GM18505 (cell line): ENCODE measurements at regions not wholly inside any gene's neighbourhood (a gene's known extent, or its start where the extent isn't known, plus 50 kb on each side); places are given as distances from the start of the nearest gene placed in this dataset.

Experiments
- ATAC-seq: cut with Tn5 transposase; IDR thresholded peaks from one replicate; pipeline ENCODE4 v1.9.1; 2021; ENCODE audit not compliant: unreplicated experiment
- POLR2A ChIP-seq: IDR thresholded peaks from 4 replicates; pipeline ENCODE4 v1.6.1; 2011; ENCODE audit warnings: borderline replicate concordance; ENCODE audit not compliant: insufficient read depth, insufficient read length; ENCODE audit errors: extremely low read depth

GRCh38 chr5:74216012-74216411 is 424.5 kb downstream of the ENC1 start:
- TF ChIP-seq POLR2A: no peak
- no peak for ATAC-seq

- TF ChIP-seq POLR2A: no peak
- ATAC-seq: no peak
These were observed 428.2 kb downstream of the ENC1 start for GRCh38 chr5:74212336-74212735.

GRCh38 chr5:74209571-74209970 is 431.0 kb downstream of the ENC1 start:
- no peak for TF ChIP-seq POLR2A
- ATAC-seq: no peak

- no peak for ATAC-seq
- no peak for TF ChIP-seq POLR2A
These were observed 433.7 kb downstream of the ENC1 start for GRCh38 chr5:74206579-74207550.

- TF ChIP-seq POLR2A: no peak
- ATAC-seq: no peak
These were observed 434.6 kb downstream of the ENC1 start for GRCh38 chr5:74205767-74206578.

GRCh38 chr5:74201334-74202081 is 439.0 kb downstream of the ENC1 start:
- ATAC-seq: no peak
- no peak for TF ChIP-seq POLR2A

GRCh38 chr5:74200560-74200959 is 440.0 kb downstream of the ENC1 start:
- no peak for ATAC-seq
- no peak for TF ChIP-seq POLR2A

- no peak for ATAC-seq
- TF ChIP-seq POLR2A: no peak
These were observed 440.9 kb downstream of the ENC1 start for GRCh38 chr5:74199436-74200210.

- peak; percentile 37 for ATAC-seq
- peak; percentile 21 for TF ChIP-seq POLR2A
These were observed 441.5 kb downstream of the ENC1 start for GRCh38 chr5:74199005-74199404.

GRCh38 chr5:74198156-74198555 is 442.4 kb downstream of the ENC1 start:
- no peak for ATAC-seq
- TF ChIP-seq POLR2A: no peak

GRCh38 chr5:74196233-74196632 is 444.3 kb downstream of the ENC1 start:
- no peak for TF ChIP-seq POLR2A
- peak; percentile 76 for ATAC-seq

GRCh38 chr5:74194196-74194595 is 446.3 kb downstream of the ENC1 start:
- no peak for TF ChIP-seq POLR2A
- ATAC-seq: no peak
